ENCODE measurements at regions not wholly inside any gene's neighbourhood (a gene's known extent, or its start where the extent isn't known, plus 50 kb on each side); places are given as distances from the start of the nearest gene placed in this dataset.

- H3K4me2 ChIP-seq (ENCODE audit: insufficient read depth, low read length): no peak overlapping the region
- H3K36me3 ChIP-seq (ENCODE audit: insufficient read depth, low read length): no peaks in the 10 kb centered on the region
- no peak overlapping the region for H3K4me3 ChIP-seq (ENCODE audit: insufficient read depth, low read length)
- no peaks in the 10 kb centered on the region for H3K79me2 ChIP-seq (ENCODE audit: insufficient read depth, low read length)
- no peak overlapping the region for H3K27ac ChIP-seq (ENCODE audit: low read depth, low read length)
- no peak for TF ChIP-seq CTCF (IDR thresholded peaks at IDR 0.05; ENCODE audit: extremely low read depth, low read depth, low read length)
- H3K9me3 ChIP-seq (ENCODE audit: low read depth, low read length): no peaks in the 10 kb centered on the region
- H2AFZ ChIP-seq (ENCODE audit: low read length): no peak overlapping the region
- H3K27me3 ChIP-seq (ENCODE audit: insufficient read depth, low read length): no peaks in the 10 kb centered on the region
- DNase-seq (ENCODE audit: insufficient read length, low spot score, missing footprints): no peak
- no peaks in the 10 kb centered on the region for H3K4me1 ChIP-seq (ENCODE audit: insufficient read depth, low read length)
- no peaks in the 10 kb centered on the region for H4K20me1 ChIP-seq (ENCODE audit: insufficient read depth, low read length)
Observed at GRCh38 chr12:34336619-34337465, 314.5 kb downstream of the ALG10 start.

- Histone ChIP-seq H3K9me3 (ENCODE audit: low read depth, low read length) (no peaks in the 10 kb centered on the region), H3K27me3 (ENCODE audit: insufficient read depth, low read length) (no peaks in the 10 kb centered on the region), H3K4me1 (ENCODE audit: insufficient read depth, low read length) (no peaks in the 10 kb centered on the region), H2AFZ (ENCODE audit: low read length) (no peak overlapping the region), H4K20me1 (ENCODE audit: insufficient read depth, low read length) (no peaks in the 10 kb centered on the region), H3K4me2 (ENCODE audit: insufficient read depth, low read length) (no peak overlapping the region), H3K79me2 (ENCODE audit: insufficient read depth, low read length) (no peaks in the 10 kb centered on the region), H3K4me3 (ENCODE audit: insufficient read depth, low read length) (no peak overlapping the region), H3K27ac (ENCODE audit: low read depth, low read length) (no peak overlapping the region), H3K36me3 (ENCODE audit: insufficient read depth, low read length) (no peaks in the 10 kb centered on the region)
- no peak for DNase-seq (ENCODE audit: insufficient read length, low spot score, missing footprints)
- no peak for TF ChIP-seq CTCF (IDR thresholded peaks at IDR 0.05; ENCODE audit: extremely low read depth, low read depth, low read length)
Observed at GRCh38 chr12:34338751-34339150, 316.5 kb downstream of the ALG10 start.

GRCh38 chr12:34339922-34340321 lies 317.6 kb downstream of the ALG10 start:
- TF ChIP-seq CTCF (IDR thresholded peaks at IDR 0.05; ENCODE audit: extremely low read depth, low read depth, low read length): no peak
- no peaks in the 10 kb centered on the region for H3K36me3 ChIP-seq (ENCODE audit: insufficient read depth, low read length)
- no peak overlapping the region for H3K4me3 ChIP-seq (ENCODE audit: insufficient read depth, low read length)
- H3K27me3 ChIP-seq (ENCODE audit: insufficient read depth, low read length): no peaks in the 10 kb centered on the region
- no peaks in the 10 kb centered on the region for H3K9me3 ChIP-seq (ENCODE audit: low read depth, low read length)
- no peaks in the 10 kb centered on the region for H3K4me1 ChIP-seq (ENCODE audit: insufficient read depth, low read length)
- DNase-seq (ENCODE audit: insufficient read length, low spot score, missing footprints): no peak
- no peak overlapping the region for H3K27ac ChIP-seq (ENCODE audit: low read depth, low read length)
- H3K4me2 ChIP-seq (ENCODE audit: insufficient read depth, low read length): no peak overlapping the region
- no peaks in the 10 kb centered on the region for H4K20me1 ChIP-seq (ENCODE audit: insufficient read depth, low read length)
- H2AFZ ChIP-seq (ENCODE audit: low read length): no peak overlapping the region
- no peaks in the 10 kb centered on the region for H3K79me2 ChIP-seq (ENCODE audit: insufficient read depth, low read length)

GRCh38 chr12:34340534-34341361 lies 318.5 kb downstream of the ALG10 start:
- no peak for TF ChIP-seq CTCF (IDR thresholded peaks at IDR 0.05; ENCODE audit: extremely low read depth, low read depth, low read length)
- Histone ChIP-seq H3K9me3 (ENCODE audit: low read depth, low read length) (no peaks in the 10 kb centered on the region), H3K4me3 (ENCODE audit: insufficient read depth, low read length) (no peak overlapping the region), H3K4me2 (ENCODE audit: insufficient read depth, low read length) (no peak overlapping the region), H3K4me1 (ENCODE audit: insufficient read depth, low read length) (no peaks in the 10 kb centered on the region), H3K79me2 (ENCODE audit: insufficient read depth, low read length) (no peaks in the 10 kb centered on the region), H3K27ac (ENCODE audit: low read depth, low read length) (no peak overlapping the region), H2AFZ (ENCODE audit: low read length) (no peak overlapping the region), H4K20me1 (ENCODE audit: insufficient read depth, low read length) (no peaks in the 10 kb centered on the region), H3K27me3 (ENCODE audit: insufficient read depth, low read length) (no peaks in the 10 kb centered on the region), H3K36me3 (ENCODE audit: insufficient read depth, low read length) (no peaks in the 10 kb centered on the region)
- no peak for DNase-seq (ENCODE audit: insufficient read length, low spot score, missing footprints)
